IPS DF 6.9 (cell line): ENCODE measurements at regions not wholly inside any gene's neighbourhood (a gene's known extent, or its start where the extent isn't known, plus 50 kb on each side); places are given as distances from the start of the nearest gene placed in this dataset.

ENCODE experiments used
- DNase-seq: peaks from one replicate; pipeline ENCODE4 v3.0.0-alpha.2; 2013; ENCODE audit warnings: low read depth, low spot score
- H3K27ac ChIP-seq: one replicate; pipeline ENCODE4 v1.5.1; 2013; ENCODE audit warnings: low read length, control low read depth
- H3K27me3 ChIP-seq: 2 replicates; pipeline ENCODE4 v1.6.1; 2013; ENCODE audit warnings: mild to moderate bottlenecking, low read length; ENCODE audit not compliant: control insufficient read depth, insufficient read depth
- H3K36me3 ChIP-seq: 2 replicates; pipeline ENCODE4 v1.6.1; 2013; ENCODE audit warnings: low read length; ENCODE audit not compliant: control insufficient read depth, insufficient read depth
- H3K4me1 ChIP-seq: 2 replicates; pipeline ENCODE4 v1.6.1; 2013; ENCODE audit warnings: low read length; ENCODE audit not compliant: control insufficient read depth, insufficient read depth
- H3K4me3 ChIP-seq: 2 replicates; pipeline ENCODE4 v1.5.1; 2013; ENCODE audit warnings: mild to moderate bottlenecking, low read length
- H3K9me3 ChIP-seq: 2 replicates; pipeline ENCODE4 v1.6.1; 2013; ENCODE audit warnings: low read length, inconsistent platforms; ENCODE audit not compliant: control insufficient read depth, insufficient read depth
- WGBS: extraction: QIAGEN DNeasy Blood & Tissue Kit; methylation state at CpG from one replicate; pipeline ENCODE4 v1.1.7; 2013; ENCODE audit warnings: mixed read lengths, missing lambda C conversion rate; ENCODE audit not compliant: insufficient read length, insufficient coverage; 5-methylcytosine and 5-hydroxymethylcytosine counted together

GRCh38 chr1:38330799-38331198, 284.2 kb upstream of the POU3F1 start:
- no peak for DNase-seq
- no peaks in the 10 kb centered on the region for H3K36me3 ChIP-seq
- no peaks in the 10 kb centered on the region for H3K27me3 ChIP-seq
- no peak overlapping the region for H3K4me3 ChIP-seq
- WGBS, result no CpG with 5 or more reads among the region's 5 CpGs
- no peak overlapping the region for H3K27ac ChIP-seq
- H3K9me3 ChIP-seq, result no peaks in the 10 kb centered on the region
- no peaks in the 10 kb centered on the region for H3K4me1 ChIP-seq

- WGBS, result no CpG with 5 or more reads among the region's 2 CpGs
- H3K36me3 ChIP-seq, result no peaks in the 10 kb centered on the region
Measured at GRCh38 chr1:38329644-38330043, 283.1 kb upstream of the POU3F1 start.

GRCh38 chr1:38328278-38329035, 281.9 kb upstream of the POU3F1 start:
- no peak overlapping the region for H3K4me3 ChIP-seq
- no CpG with 5 or more reads among the region's 10 CpGs for WGBS

More at GRCh38 chr1:38329644-38330043, 283.1 kb upstream of the POU3F1 start:
- H3K4me1 ChIP-seq, result no peaks in the 10 kb centered on the region
- no peak overlapping the region for H3K27ac ChIP-seq
- no peaks in the 10 kb centered on the region for H3K27me3 ChIP-seq
- H3K4me3 ChIP-seq, result no peak overlapping the region
- H3K9me3 ChIP-seq, result no peaks in the 10 kb centered on the region
- no peak for DNase-seq

GRCh38 chr1:38327559-38327973, 281.0 kb upstream of the POU3F1 start:
- DNase-seq, result no peak
- Histone ChIP-seq H3K36me3 (no peaks in the 10 kb centered on the region), H3K27ac (no peak overlapping the region), H3K4me1 (no peaks in the 10 kb centered on the region), H3K9me3 (no peaks in the 10 kb centered on the region), H3K4me3 (no peak overlapping the region), H3K27me3 (no peaks in the 10 kb centered on the region)
- no CpG with 5 or more reads among the region's 2 CpGs for WGBS

More at GRCh38 chr1:38328278-38329035, 281.9 kb upstream of the POU3F1 start:
- H3K27me3 ChIP-seq, result no peaks in the 10 kb centered on the region
- DNase-seq, result no peak
- H3K9me3 ChIP-seq, result no peaks in the 10 kb centered on the region
- no peak overlapping the region for H3K27ac ChIP-seq
- H3K36me3 ChIP-seq, result no peaks in the 10 kb centered on the region
- no peaks in the 10 kb centered on the region for H3K4me1 ChIP-seq

- no peak overlapping the region for H3K27ac ChIP-seq
- H3K9me3 ChIP-seq, result no peaks in the 10 kb centered on the region
- H3K4me1 ChIP-seq, result no peaks in the 10 kb centered on the region
- H3K4me3 ChIP-seq, result no peak overlapping the region
- no peaks in the 10 kb centered on the region for H3K27me3 ChIP-seq
- no peaks in the 10 kb centered on the region for H3K36me3 ChIP-seq
- no peak for DNase-seq
- no CpG with 5 or more reads among the region's 9 CpGs for WGBS
Measured at GRCh38 chr1:38326856-38327255, 280.3 kb upstream of the POU3F1 start.

- Histone ChIP-seq H3K4me1 (no peaks in the 10 kb centered on the region), H3K27ac (no peak overlapping the region), H3K36me3 (no peaks in the 10 kb centered on the region), H3K9me3 (no peaks in the 10 kb centered on the region), H3K27me3 (no peaks in the 10 kb centered on the region), H3K4me3 (no peak overlapping the region)
- no peak for DNase-seq
- WGBS, result no CpG with 5 or more reads among the region's 3 CpGs
Measured at GRCh38 chr1:38326135-38326534, 279.5 kb upstream of the POU3F1 start.

- DNase-seq, result no peak
- Histone ChIP-seq H3K4me3 (no peak overlapping the region), H3K36me3 (no peaks in the 10 kb centered on the region), H3K27ac (no peak overlapping the region), H3K4me1 (no peaks in the 10 kb centered on the region), H3K27me3 (no peaks in the 10 kb centered on the region), H3K9me3 (no peaks in the 10 kb centered on the region)
- WGBS, result no CpG with 5 or more reads among the region's 2 CpGs
Measured at GRCh38 chr1:38312753-38313152, 266.2 kb upstream of the POU3F1 start.

- no peaks in the 10 kb centered on the region for H3K4me1 ChIP-seq
- H3K27ac ChIP-seq, result no peak overlapping the region
- DNase-seq, result no peak
- no CpG with 5 or more reads among the region's 1 CpG for WGBS
- H3K4me3 ChIP-seq, result no peak overlapping the region
- H3K36me3 ChIP-seq, result no peaks in the 10 kb centered on the region
- no peaks in the 10 kb centered on the region for H3K27me3 ChIP-seq
- no peaks in the 10 kb centered on the region for H3K9me3 ChIP-seq
Measured at GRCh38 chr1:38310079-38310478, 263.5 kb upstream of the POU3F1 start.

GRCh38 chr1:38308780-38309179, 262.2 kb upstream of the POU3F1 start:
- Histone ChIP-seq H3K36me3 (no peaks in the 10 kb centered on the region), H3K27me3 (no peaks in the 10 kb centered on the region), H3K9me3 (no peaks in the 10 kb centered on the region), H3K4me3 (no peak overlapping the region), H3K4me1 (no peaks in the 10 kb centered on the region), H3K27ac (no peak overlapping the region)
- DNase-seq, result no peak
- no CpG with 5 or more reads among the region's 2 CpGs for WGBS

- H3K27me3 ChIP-seq, result no peaks in the 10 kb centered on the region
- H3K36me3 ChIP-seq, result no peaks in the 10 kb centered on the region
- no peak overlapping the region for H3K27ac ChIP-seq
- DNase-seq, result no peak
- no CpG with 5 or more reads among the region's 1 CpG for WGBS
- no peaks in the 10 kb centered on the region for H3K4me1 ChIP-seq
- H3K9me3 ChIP-seq, result no peaks in the 10 kb centered on the region
- H3K4me3 ChIP-seq, result no peak overlapping the region
Measured at GRCh38 chr1:38305666-38306065, 259.1 kb upstream of the POU3F1 start.

- Histone ChIP-seq H3K9me3 (no peaks in the 10 kb centered on the region), H3K36me3 (no peaks in the 10 kb centered on the region), H3K27me3 (no peaks in the 10 kb centered on the region), H3K4me1 (no peaks in the 10 kb centered on the region), H3K27ac (no peak overlapping the region), H3K4me3 (no peak overlapping the region)
- no CpG with 5 or more reads among the region's 1 CpG for WGBS
- no peak for DNase-seq
Measured at GRCh38 chr1:38303843-38304242, 257.2 kb upstream of the POU3F1 start.
